WTC11 (cell line): ENCODE measurements at regions not wholly inside any gene's neighbourhood (a gene's known extent, or its start where the extent isn't known, plus 50 kb on each side); places are given as distances from the start of the nearest gene placed in this dataset.

Experiments used
- FOXJ3 ChIP-seq: sonication (generic); formaldehyde crosslinking; IDR thresholded peaks from 2 replicates; pipeline ENCODE4 v1.9.0; 2021; ENCODE audit warnings: missing genetic modification reagents, mild to moderate bottlenecking, borderline replicate concordance
- RELA ChIP-seq: sonication (generic); formaldehyde crosslinking; IDR thresholded peaks from 2 replicates; pipeline ENCODE4 v1.8.1; 2022; ENCODE audit warnings: missing genetic modification reagents, mild to moderate bottlenecking, borderline replicate concordance
- SMAD4 ChIP-seq: sonication (generic); formaldehyde crosslinking; IDR thresholded peaks from 2 replicates; pipeline ENCODE4 v1.8.0; 2022; ENCODE audit warnings: mild to moderate bottlenecking, missing genetic modification reagents
- ZNF121 ChIP-seq: sonication (generic); formaldehyde crosslinking; IDR thresholded peaks from 2 replicates; pipeline ENCODE4 v1.8.0; 2023; ENCODE audit warnings: missing genetic modification reagents
- TF ChIP-seq, protein P1 (sequence below): fragments of 200-600 bp; IDR thresholded peaks from 2 replicates; pipeline ENCODE4 v1.8.0; 2022; ENCODE audit warnings: antibody characterized with exemption

DNA sequence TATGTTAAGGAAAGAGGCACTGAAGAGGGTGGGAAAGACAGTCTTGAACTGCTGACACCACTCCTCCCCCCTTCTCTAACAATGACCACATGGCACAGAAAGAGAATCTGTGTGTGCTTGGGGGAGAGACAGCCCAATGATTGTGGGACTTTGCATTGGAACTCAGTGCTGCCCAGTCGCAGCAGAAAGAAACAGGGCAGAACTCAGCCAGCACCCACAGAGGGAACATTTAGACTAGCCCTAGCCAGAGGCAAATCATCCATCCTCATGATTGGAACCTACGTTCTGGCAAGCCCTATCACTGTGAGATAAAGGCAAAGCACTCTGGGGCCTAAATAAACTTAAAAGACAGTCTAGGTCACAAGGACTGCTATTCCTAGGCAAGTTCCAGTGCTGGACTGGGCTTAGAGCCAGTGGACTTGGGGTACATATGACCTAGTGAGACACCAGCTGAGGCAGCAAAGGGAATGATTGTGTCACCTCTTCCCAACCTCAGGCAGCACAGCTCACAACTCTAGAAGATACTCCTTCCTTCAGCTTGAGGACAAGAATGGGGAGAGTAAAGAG, 132.8 kb upstream of the S100G start:
- no peak for TF ChIP-seq RELA
- TF ChIP-seq, protein P1, sequence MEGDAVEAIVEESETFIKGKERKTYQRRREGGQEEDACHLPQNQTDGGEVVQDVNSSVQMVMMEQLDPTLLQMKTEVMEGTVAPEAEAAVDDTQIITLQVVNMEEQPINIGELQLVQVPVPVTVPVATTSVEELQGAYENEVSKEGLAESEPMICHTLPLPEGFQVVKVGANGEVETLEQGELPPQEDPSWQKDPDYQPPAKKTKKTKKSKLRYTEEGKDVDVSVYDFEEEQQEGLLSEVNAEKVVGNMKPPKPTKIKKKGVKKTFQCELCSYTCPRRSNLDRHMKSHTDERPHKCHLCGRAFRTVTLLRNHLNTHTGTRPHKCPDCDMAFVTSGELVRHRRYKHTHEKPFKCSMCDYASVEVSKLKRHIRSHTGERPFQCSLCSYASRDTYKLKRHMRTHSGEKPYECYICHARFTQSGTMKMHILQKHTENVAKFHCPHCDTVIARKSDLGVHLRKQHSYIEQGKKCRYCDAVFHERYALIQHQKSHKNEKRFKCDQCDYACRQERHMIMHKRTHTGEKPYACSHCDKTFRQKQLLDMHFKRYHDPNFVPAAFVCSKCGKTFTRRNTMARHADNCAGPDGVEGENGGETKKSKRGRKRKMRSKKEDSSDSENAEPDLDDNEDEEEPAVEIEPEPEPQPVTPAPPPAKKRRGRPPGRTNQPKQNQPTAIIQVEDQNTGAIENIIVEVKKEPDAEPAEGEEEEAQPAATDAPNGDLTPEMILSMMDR, result no peak
- TF ChIP-seq SMAD4 (CRISPR knock-in tag), result no peak
- no peak for TF ChIP-seq FOXJ3
- TF ChIP-seq ZNF121 (CRISPR knock-in tag), result no peak
